ENCODE measurements at regions not wholly inside any gene's neighbourhood (a gene's known extent, or its start where the extent isn't known, plus 50 kb on each side); places are given as distances from the start of the nearest gene placed in this dataset.

DNA sequence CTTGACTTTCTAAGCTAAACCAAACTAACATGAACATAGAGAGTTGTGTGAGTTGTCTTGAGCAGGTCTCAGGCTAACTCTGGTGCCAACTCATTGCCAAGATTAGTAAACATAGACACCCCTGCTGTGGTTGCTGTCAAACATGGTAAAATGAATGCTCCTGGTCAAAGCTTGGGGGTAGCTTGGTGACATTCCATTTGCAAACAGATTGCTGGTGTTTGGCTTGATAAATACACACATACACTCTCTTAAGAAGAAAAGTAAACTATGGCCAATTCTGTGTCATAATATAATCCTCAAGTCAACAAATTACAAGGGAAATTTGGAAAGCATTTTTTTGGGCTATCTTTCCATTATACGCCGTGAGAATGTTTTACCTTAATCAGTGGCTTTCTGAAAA is 386.4 kb upstream of the PDE3A start:
- Histone ChIP-seq H3K36me3 (no peaks in the 10 kb centered on the region), H3K27me3 (no peaks in the 10 kb centered on the region), H3K4me3 (no peak overlapping the region), H3K9me3 (no peaks in the 10 kb centered on the region), H3K27ac (no peak overlapping the region), H3K4me1 (no peaks in the 10 kb centered on the region)
- TF ChIP-seq, protein P1, sequence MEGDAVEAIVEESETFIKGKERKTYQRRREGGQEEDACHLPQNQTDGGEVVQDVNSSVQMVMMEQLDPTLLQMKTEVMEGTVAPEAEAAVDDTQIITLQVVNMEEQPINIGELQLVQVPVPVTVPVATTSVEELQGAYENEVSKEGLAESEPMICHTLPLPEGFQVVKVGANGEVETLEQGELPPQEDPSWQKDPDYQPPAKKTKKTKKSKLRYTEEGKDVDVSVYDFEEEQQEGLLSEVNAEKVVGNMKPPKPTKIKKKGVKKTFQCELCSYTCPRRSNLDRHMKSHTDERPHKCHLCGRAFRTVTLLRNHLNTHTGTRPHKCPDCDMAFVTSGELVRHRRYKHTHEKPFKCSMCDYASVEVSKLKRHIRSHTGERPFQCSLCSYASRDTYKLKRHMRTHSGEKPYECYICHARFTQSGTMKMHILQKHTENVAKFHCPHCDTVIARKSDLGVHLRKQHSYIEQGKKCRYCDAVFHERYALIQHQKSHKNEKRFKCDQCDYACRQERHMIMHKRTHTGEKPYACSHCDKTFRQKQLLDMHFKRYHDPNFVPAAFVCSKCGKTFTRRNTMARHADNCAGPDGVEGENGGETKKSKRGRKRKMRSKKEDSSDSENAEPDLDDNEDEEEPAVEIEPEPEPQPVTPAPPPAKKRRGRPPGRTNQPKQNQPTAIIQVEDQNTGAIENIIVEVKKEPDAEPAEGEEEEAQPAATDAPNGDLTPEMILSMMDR (IDR thresholded peaks at IDR 0.05) = no peak
- TF ChIP-seq POLR2A (IDR thresholded peaks at IDR 0.05) = no peak
- DNase-seq = no peak

DNA sequence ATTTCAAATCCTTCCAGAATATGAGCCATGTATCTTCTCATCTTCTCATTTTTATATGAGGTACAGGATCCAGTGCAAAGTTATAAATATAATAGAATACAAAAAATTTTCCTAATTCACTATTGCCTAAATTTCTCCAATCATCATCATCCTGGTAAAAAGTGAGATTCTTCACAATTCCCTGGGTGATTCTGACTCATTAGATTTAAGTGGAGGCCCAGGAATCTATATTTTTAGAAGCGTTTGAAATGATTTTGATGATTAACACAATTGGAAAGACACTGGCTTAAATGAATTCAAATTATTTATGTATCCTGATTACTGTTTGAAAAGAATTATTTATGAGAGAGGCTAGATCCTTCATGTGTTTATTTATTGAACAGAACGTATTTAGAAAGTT is 380.3 kb upstream of the PDE3A start:
- Histone ChIP-seq H3K4me1 (peaks cover 0 to 11% (median 0%) of the 10 kb centered on the region in 4 donors), H3K9me3 (no peaks in the 10 kb centered on the region), H3K27ac (no peak overlapping the region), H3K36me3 (no peaks in the 10 kb centered on the region), H3K4me3 (no peak overlapping the region), H3K27me3 (no peaks in the 10 kb centered on the region)
- no peak for TF ChIP-seq POLR2A (IDR thresholded peaks at IDR 0.05)
- TF ChIP-seq, protein P1 (IDR thresholded peaks at IDR 0.05) = no peak
- no peak for DNase-seq

DNA sequence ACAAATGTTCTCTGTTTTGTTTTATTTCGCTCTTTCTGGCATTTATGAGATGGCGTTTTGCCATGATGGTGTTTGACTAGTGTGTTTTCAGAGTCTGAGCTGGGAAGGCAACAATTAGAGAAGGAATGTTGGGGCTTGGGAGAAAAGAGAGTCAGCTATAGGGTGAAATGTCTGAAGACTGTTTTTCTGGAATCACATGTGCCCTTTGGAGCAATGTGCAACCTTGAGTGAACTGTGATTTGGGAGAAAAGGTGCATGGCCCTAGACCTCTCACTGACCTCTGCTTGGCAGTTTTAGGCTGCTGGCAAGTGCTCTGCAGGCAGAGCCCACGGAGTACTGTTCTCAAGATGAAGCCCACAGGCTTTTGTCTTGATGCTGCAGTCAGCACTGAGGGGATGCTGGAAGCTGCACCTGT is 379.9 kb upstream of the PDE3A start:
- TF ChIP-seq, protein P1 (IDR thresholded peaks at IDR 0.05) = no peak
- TF ChIP-seq POLR2A (IDR thresholded peaks at IDR 0.05) = no peak
- DNase-seq = no peak
- Histone ChIP-seq H3K4me1 (peaks cover 0 to 11% (median 0%) of the 10 kb centered on the region in 4 donors), H3K9me3 (no peaks in the 10 kb centered on the region), H3K27ac (no peak overlapping the region), H3K27me3 (no peaks in the 10 kb centered on the region), H3K4me3 (no peak overlapping the region), H3K36me3 (no peaks in the 10 kb centered on the region)

DNA sequence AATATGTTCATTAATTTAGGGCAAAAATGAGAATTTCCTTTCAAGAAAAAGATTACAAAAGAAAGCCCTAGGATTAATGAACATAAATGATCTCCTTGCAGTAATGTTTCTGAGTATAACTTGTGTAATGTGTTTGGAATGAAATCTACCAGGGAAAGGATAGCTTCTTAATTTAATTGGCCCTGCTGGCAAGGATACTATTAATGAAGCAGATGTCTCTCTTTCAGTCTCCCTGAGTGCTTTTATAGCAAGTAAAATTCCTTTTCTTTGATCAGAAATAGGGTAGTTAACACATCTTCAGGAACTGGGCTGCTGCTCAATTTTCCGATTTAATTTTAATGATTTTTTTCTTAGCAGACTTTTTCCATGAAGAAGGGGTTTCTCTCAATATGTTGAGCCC is 379.4 kb upstream of the PDE3A start:
- H3K4me1 ChIP-seq = peaks cover 0 to 11% (median 0%) of the 10 kb centered on the region in 4 donors
- no peak for DNase-seq
- no peak overlapping the region for H3K27ac ChIP-seq
- TF ChIP-seq POLR2A (IDR thresholded peaks at IDR 0.05) = no peak
- TF ChIP-seq, protein P1 (IDR thresholded peaks at IDR 0.05) = no peak
- H3K4me3 ChIP-seq = no peak overlapping the region
- no peaks in the 10 kb centered on the region for H3K9me3 ChIP-seq
- H3K36me3 ChIP-seq = no peaks in the 10 kb centered on the region
- no peaks in the 10 kb centered on the region for H3K27me3 ChIP-seq

DNA sequence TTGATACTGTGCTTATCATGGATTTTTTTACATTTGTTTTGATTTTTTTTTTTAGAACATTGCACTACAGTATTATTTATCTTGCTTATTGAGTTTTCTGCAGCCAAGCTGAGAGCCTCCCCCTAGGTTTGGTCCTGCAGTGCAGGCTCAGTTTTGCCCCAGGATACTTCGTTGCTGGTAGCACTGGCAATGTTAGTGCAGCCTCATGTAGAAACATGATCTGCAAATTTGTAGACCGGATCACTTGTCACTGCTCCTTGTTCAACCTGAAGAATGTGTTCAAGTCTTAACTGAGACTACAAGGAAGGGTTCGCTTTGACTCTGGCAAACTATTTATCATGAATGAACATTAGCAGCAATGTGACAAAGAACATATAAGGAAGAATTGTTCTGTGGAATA is 377.2 kb upstream of the PDE3A start:
- H3K4me1 ChIP-seq = peaks cover 0 to 11% (median 0%) of the 10 kb centered on the region in 4 donors
- no peaks in the 10 kb centered on the region for H3K27me3 ChIP-seq
- no peaks in the 10 kb centered on the region for H3K36me3 ChIP-seq
- H3K4me3 ChIP-seq = no peak overlapping the region
- no peak for DNase-seq
- H3K27ac ChIP-seq = no peak overlapping the region
- no peaks in the 10 kb centered on the region for H3K9me3 ChIP-seq
- TF ChIP-seq, protein P1 (IDR thresholded peaks at IDR 0.05) = no peak
- no peak for TF ChIP-seq POLR2A (IDR thresholded peaks at IDR 0.05)

DNA sequence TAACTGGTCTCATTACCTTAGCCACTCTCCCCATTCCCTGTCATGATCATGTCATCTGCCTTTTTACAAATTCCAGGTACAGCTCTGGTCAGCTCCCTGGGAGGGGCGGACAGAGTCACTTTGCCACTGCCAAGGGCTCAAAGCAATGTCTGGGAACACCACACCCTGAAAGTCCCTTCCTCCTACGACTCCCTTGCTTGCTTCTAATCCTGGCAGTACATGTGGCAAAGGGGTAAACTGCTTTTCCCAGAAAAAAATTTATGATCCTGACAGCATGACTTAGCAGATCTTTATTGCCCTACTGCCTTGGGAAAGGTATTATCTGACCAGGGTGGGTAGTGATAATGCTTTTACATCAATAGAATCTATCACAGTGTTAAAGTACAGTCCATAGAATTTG is 376.0 kb upstream of the PDE3A start:
- DNase-seq = peak in 2 of 3 donors; percentile 52 to 59
- Histone ChIP-seq H3K4me1 (peaks cover 0 to 11% (median 0%) of the 10 kb centered on the region in 4 donors), H3K9me3 (no peaks in the 10 kb centered on the region), H3K36me3 (no peaks in the 10 kb centered on the region), H3K27ac (peak overlapping the region in 1 of 4 donors; percentile 41), H3K27me3 (no peaks in the 10 kb centered on the region), H3K4me3 (no peak overlapping the region)
- TF ChIP-seq, protein P1 (IDR thresholded peaks at IDR 0.05) = no peak
- no peak for TF ChIP-seq POLR2A (IDR thresholded peaks at IDR 0.05)

Data from Peyer's patch (tissue), 4 donors.